SHP77 (cell line): ENCODE measurements at regions not wholly inside any gene's neighbourhood (a gene's known extent, or its start where the extent isn't known, plus 50 kb on each side); places are given as distances from the start of the nearest gene placed in this dataset.

Experiments used
- DNase-seq, 2 experiments: peaks; one replicate each; lab custom pipeline; 2025; lab: John Stamatoyannopoulos, UW

GRCh38 chr4:152159773-152160172, 376.1 kb downstream of the FBXW7 start:
- DNase-seq = no peak

- no peak for DNase-seq
Observed at GRCh38 chr4:152158225-152158624, 377.7 kb downstream of the FBXW7 start.

DNA sequence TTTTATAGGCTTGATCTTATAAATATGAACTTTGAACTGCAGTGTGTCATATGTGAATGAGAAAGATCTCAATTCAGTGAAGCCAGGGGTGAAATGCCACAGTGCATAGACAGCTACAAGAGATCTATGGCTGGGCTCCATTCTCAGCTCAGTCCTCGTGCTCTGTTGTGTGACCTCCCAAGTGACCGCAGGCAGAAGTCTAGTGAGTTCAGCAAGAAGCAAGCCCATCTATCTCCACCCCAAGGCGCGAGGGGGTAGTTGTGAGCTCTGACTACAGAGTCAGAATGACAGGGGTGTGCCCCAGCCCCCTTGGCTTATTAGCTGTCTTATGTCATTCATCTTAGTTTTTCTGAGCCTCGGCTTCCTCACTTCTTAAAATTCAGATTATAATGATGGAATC, 378.3 kb downstream of the FBXW7 start:
- DNase-seq = no peak

DNA sequence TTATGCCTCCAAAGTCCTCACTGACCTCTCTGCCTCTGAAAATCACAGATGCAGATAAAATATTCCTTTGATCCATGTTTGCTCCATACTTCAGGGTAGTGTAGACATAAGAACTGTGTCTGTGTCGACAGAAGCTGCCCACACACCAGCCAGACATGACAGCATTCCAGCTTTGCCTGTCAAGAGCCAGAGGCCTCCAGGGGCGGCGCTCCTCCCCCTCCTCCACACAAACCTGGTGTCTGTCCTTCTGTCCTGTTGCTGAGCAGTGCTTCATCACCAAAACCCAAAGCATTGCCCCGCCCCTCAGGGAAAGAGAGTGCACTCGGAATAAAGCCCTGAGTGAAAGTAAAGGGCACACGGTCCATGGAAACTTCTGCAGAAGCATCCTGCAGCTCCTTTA, 379.4 kb downstream of the FBXW7 start:
- no peak for DNase-seq

- no peak for DNase-seq
Observed at GRCh38 chr4:152155070-152155469, 380.8 kb downstream of the FBXW7 start.

DNA sequence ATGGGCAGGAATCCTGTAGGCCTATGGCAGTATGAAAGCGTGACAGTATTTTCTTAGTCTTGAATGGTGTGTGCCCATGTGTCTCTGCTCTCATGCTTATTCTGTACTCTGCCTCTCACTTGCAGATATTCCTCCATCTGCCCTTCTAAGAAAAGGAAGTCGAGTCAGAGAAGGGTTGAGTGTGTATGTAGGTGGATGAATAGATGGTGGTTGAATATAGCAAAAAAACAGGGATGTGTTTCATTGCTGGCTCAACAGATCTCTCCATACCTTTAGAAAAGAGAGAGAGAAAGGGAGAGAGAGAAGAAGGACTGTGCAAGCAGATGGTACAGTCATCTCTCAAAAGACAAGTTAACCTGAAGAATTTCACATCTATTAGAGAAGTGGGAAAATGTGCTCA, 381.5 kb downstream of the FBXW7 start:
- DNase-seq = no peak

- no peak for DNase-seq
Observed at GRCh38 chr4:152153476-152154270, 382.2 kb downstream of the FBXW7 start.

DNA sequence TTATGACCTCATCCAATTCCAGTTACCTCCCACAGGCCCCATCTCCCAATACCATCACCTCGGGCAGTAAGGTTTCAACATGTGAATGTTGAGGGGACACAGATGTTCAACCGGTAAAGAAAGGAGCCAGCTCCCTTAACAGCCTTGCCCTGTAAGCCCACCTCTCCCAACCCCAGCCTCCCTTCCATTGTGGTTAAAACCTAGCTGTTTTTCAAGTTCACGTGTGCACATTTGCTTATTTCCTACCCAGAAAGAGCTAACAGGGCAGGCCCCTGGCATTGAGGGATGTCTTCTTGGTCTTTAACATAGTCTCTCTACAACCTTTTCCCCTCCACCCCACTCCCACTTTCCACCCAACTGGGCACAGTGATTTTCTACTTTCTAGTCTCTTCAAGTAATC, 385.7 kb downstream of the FBXW7 start:
- DNase-seq = no peak

DNA sequence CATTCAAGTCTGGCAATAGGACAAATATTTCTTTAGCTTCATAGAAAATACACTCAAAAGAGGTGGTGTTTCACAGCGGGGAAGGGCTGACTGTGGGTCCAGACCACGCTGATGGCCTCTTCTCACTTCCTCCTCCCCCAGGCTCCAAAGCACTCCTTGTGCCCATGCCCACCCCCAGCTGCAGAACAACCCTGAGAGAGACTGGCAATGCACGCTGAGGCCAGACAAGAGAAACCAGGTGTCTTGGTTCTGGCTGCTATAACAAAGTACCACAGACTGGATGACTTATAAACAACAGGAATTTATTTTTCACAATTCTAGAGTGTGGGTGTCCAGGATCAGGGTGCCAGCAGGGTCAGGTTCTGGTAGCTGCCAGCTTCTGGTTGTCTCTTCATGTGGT, 386.1 kb downstream of the FBXW7 start:
- no peak for DNase-seq

- DNase-seq = no peak
Observed at GRCh38 chr4:152148057-152148456, 387.2 kb upstream of the GATB start.

DNA sequence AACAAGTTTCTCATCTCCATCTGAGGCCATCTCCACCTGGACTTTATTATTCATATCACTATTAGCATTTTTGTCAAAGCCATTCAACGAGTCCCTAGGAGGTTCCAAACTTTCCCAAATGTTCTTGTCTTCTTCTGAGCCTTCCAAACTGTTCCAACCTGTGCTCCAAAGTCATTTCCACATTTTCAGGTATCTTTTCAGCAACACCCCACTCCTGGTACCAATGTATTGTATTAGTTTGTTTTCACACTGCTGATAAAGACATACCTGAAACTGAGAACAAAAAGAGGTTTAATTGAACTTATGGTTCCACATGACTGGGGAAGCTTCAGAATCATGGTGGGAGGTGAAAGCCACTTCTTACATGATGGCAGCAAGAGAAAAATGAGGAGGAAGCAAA, 385.4 kb upstream of the GATB start:
- DNase-seq = no peak

- no peak for DNase-seq
Observed at GRCh38 chr4:152143806-152144205, 383.0 kb upstream of the GATB start.

- no peak for DNase-seq
Observed at GRCh38 chr4:152138451-152138850, 377.6 kb upstream of the GATB start.

DNA sequence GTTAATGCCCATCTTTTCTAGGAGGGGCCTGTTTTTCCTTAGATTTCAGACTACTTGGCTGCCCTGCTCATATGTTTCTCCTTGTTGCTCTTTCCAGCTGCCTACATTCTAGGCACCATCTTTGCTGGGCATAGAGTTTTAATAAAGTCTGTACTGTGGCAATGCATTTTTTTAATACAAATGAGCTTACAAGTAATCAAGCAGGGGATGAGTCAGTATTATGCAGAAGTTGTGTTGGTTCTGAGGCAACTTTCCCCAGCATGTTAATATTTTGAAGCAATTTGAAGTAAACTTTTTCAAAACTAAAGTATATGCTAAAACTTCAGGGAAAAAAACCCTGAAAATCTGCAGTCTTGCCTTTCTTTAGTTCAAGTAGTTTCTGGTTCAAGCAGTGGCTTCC, 372.0 kb upstream of the GATB start:
- no peak for DNase-seq

DNA sequence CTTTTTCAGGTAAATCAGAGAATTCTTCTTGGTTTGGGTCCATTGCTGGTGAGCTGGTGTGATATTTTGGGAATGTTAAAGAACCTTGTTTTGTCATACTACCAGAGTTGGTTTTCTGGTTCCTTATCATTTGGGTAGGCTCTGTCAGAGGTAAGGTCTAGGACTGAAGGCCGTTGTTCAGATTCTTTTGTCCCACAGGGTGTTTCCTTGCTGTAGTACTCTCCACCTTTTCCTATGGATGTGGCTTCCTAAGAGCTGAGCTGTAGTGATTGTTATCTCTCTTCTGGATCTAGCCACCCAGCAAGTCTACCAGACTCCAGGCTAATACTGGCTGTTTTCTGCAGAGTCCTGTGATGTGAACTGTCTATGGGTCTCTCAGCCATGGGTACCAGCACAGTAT, 367.5 kb upstream of the GATB start:
- no peak for DNase-seq

DNA sequence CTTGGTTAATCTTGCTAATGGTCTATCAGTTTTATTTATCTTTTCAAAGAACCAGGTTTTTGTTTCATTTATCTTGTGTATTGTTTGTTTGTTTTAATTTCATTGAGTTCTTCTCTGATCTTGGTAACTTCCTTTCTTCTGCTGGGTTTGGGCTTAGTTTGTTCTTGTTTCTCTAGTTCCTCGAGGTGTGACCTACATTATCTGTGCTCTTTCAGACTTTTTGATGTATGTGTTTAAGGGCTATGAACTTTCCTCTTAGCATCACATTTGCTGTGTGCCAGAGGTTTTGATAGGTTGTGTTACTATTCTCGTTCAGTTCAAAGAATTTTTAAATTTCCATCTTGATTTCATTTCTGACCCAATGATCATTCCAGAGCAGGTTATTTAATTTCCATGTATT, 365.4 kb upstream of the GATB start:
- DNase-seq = no peak

GRCh38 chr4:152118819-152119553, 358.2 kb upstream of the GATB start:
- DNase-seq = no peak

- no peak for DNase-seq
Observed at GRCh38 chr4:152117933-152118507, 357.2 kb upstream of the GATB start.

DNA sequence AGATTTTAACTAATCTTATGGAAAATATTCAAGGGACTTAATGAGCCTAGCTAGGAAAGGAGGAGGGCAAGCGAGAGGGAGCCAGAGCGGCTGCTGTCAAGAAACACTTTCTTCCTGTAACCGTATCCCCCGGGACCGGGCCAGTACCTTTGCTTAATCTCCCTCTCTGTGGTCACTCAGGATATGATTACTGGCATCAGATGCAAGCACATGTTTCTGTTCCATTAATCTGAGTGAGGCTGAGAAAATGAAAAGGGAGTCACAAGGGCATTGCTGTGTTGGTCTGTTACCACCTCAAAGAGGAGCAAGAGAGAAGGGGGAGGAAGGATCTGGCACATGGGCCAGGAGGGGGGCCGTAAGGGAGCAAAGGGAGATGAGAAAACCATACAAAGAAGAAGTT, 356.7 kb upstream of the GATB start:
- DNase-seq = no peak

GRCh38 chr4:152117054-152117453, 356.2 kb upstream of the GATB start:
- DNase-seq = no peak

DNA sequence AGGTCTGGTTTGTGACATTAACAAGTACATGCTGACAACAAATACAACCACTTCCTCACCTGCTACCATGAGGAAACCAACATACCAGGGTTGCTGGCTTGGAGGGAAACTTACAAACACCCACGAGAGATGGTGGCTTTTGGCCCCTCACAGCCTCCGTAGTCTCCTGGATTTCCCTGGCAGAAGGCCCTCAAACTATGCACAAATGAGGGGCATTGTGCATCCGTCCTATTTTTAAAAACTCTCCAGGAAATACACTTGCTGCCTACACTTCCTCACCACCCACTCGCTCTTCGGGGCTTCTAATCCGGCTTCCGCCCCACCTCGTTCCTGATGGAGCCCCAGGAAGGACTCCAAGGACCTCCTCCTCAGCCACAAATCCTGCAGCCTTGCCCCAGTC, 355.0 kb upstream of the GATB start:
- DNase-seq = no peak

DNA sequence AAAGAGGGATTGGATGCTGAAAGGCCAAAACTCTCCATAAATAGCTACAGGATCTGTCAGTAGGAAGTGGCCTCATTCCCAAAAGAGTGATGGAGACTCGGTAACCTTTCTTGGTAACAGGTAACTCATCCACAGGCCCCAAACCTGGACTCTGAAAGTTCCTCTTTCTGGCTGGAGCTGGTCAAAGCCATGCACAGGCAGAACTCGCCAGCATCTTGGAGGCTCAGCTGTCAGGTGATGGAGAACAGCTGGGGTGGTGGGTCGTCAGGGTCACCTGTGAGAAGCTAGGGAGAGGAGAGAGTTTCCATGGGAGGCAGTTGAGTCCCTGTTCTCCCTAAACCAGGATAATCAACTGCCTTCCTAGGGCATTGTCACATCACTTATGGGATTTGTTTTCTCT, 354.3 kb upstream of the GATB start:
- no peak for DNase-seq

DNA sequence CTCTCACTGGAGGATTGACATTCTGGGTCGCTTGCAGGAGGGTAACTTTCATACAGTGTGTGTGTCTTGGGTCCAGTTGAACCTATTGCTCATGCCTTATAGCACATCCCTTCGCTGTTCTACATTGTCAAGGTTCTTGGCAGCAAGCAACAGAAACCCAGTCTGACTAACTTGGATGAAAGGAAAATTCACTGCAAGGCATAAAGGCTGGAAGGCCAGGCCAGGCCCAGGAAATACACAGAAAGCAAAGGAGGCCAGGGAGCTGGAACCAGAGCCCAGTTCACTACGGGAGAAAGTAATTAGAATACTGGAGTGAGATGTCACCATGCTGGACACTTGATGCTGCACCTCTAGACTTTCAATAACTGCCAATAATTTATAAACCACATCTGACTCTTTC, 353.8 kb upstream of the GATB start:
- DNase-seq = no peak
